ENCODE measurements at regions not wholly inside any gene's neighbourhood (a gene's known extent, or its start where the extent isn't known, plus 50 kb on each side); places are given as distances from the start of the nearest gene placed in this dataset.

DNA sequence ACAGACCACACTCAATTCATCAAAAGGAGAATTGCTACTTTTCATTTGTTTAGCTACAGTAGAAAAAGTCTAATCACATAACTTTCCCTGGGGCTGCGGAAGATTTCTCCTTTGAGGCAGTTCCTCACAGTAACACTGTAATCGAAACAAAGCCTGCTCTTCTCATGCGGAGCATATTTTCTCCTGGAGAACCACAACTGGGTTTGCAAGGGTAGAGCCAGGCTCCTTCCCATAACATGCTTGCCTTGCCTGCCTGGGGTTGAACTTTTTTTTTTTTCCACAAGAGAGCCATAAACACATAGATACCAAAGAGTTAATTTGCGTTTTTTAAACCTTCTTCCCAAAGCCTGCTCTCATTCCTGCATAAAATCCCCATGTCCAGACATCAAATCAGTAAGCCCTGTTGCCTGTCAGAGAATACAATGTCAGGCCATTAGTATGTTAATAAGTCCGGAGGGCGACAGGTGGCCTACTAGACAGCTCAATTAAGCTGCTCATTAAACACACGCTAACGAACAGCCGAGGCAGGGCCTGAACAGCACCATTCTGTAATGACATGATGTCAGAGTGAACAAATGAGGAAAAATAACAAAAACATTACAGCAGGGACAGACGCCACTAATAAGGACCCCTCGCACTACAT, 107.1 kb upstream of the OLIG2 start:
- TF ChIP-seq POLR2A (IDR thresholded peaks at IDR 0.05), result no peak
- TF ChIP-seq, protein P1, sequence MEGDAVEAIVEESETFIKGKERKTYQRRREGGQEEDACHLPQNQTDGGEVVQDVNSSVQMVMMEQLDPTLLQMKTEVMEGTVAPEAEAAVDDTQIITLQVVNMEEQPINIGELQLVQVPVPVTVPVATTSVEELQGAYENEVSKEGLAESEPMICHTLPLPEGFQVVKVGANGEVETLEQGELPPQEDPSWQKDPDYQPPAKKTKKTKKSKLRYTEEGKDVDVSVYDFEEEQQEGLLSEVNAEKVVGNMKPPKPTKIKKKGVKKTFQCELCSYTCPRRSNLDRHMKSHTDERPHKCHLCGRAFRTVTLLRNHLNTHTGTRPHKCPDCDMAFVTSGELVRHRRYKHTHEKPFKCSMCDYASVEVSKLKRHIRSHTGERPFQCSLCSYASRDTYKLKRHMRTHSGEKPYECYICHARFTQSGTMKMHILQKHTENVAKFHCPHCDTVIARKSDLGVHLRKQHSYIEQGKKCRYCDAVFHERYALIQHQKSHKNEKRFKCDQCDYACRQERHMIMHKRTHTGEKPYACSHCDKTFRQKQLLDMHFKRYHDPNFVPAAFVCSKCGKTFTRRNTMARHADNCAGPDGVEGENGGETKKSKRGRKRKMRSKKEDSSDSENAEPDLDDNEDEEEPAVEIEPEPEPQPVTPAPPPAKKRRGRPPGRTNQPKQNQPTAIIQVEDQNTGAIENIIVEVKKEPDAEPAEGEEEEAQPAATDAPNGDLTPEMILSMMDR (IDR thresholded peaks at IDR 0.05), result no peak

Data from body of pancreas (tissue), 4 donors.